ENCODE measurements at regions not wholly inside any gene's neighbourhood (a gene's known extent, or its start where the extent isn't known, plus 50 kb on each side); places are given as distances from the start of the nearest gene placed in this dataset.

- no peaks in the 10 kb centered on the region for H3K36me3 Mint-ChIP-seq
- intact Hi-C loops (cut with micrococcal nuclease): no loop called here
- CTCF ChIA-PET: no interaction called here
- no peak overlapping the region for H3K4me3 Mint-ChIP-seq
- Histone ChIP-seq H3K27me3 (ENCODE audit: control insufficient read depth in 2 of 2, insufficient read depth in 2 of 2, low read length in 2 of 2) (no peaks in the 10 kb centered on the region), H3K4me1 (ENCODE audit: control insufficient read depth in 2 of 2, insufficient read depth in 2 of 2, low read length in 2 of 2) (no peaks in the 10 kb centered on the region), H3K36me3 (ENCODE audit: control insufficient read depth in 2 of 3, insufficient read depth in 3 of 3, low read length in 3 of 3) (no peaks in the 10 kb centered on the region), H3K9me3 (ENCODE audit: control insufficient read depth in 2 of 3, low read length in 3 of 3) (no peaks in the 10 kb centered on the region), H3K4me3 (ENCODE audit: low read length) (no peak overlapping the region), H3K27ac (ENCODE audit: low read depth, low read length) (no peak overlapping the region)
- no peaks in the 10 kb centered on the region for H3K4me1 Mint-ChIP-seq
- POLR2A ChIA-PET: no interaction called here
- H3K27ac Mint-ChIP-seq: no peak overlapping the region
- DNase-seq (no peak), ATAC-seq (no peak)
- H3K9me3 Mint-ChIP-seq: peaks cover 0 to 9% (median 0%) of the 10 kb centered on the region in 11 donors
- no peaks in the 10 kb centered on the region for H3K27me3 Mint-ChIP-seq
Observed at GRCh38 chr7:49433794-49434193, 339.6 kb upstream of the VWC2 start.

GRCh38 chr7:49434846-49435245, 338.6 kb upstream of the VWC2 start:
- Mint-ChIP-seq H3K36me3 (no peaks in the 10 kb centered on the region), H3K4me1 (no peaks in the 10 kb centered on the region), H3K27me3 (no peaks in the 10 kb centered on the region), H3K27ac (no peak overlapping the region), H3K4me3 (no peak overlapping the region), H3K9me3 (peaks cover 0 to 9% (median 0%) of the 10 kb centered on the region in 11 donors)
- H3K36me3 ChIP-seq (ENCODE audit: control insufficient read depth in 2 of 3, insufficient read depth in 3 of 3, low read length in 3 of 3): no peaks in the 10 kb centered on the region
- no peak for DNase-seq
- H3K4me3 ChIP-seq (ENCODE audit: low read length): no peak overlapping the region
- H3K9me3 ChIP-seq (ENCODE audit: control insufficient read depth in 2 of 3, low read length in 3 of 3): no peaks in the 10 kb centered on the region
- intact Hi-C loops (cut with micrococcal nuclease): no loop called here
- POLR2A ChIA-PET: no interaction called here
- H3K27ac ChIP-seq (ENCODE audit: low read depth, low read length): no peak overlapping the region
- CTCF ChIA-PET: no interaction called here
- ATAC-seq: no peak
- no peaks in the 10 kb centered on the region for H3K27me3 ChIP-seq (ENCODE audit: control insufficient read depth in 2 of 2, insufficient read depth in 2 of 2, low read length in 2 of 2)
- H3K4me1 ChIP-seq (ENCODE audit: control insufficient read depth in 2 of 2, insufficient read depth in 2 of 2, low read length in 2 of 2): no peaks in the 10 kb centered on the region

- POLR2A ChIA-PET: no interaction called here
- H3K27me3 Mint-ChIP-seq: no peaks in the 10 kb centered on the region
- Histone ChIP-seq H3K4me1 (ENCODE audit: control insufficient read depth in 2 of 2, insufficient read depth in 2 of 2, low read length in 2 of 2) (no peaks in the 10 kb centered on the region), H3K4me3 (ENCODE audit: low read length) (no peak overlapping the region), H3K9me3 (ENCODE audit: control insufficient read depth in 2 of 3, low read length in 3 of 3) (no peaks in the 10 kb centered on the region), H3K27me3 (ENCODE audit: control insufficient read depth in 2 of 2, insufficient read depth in 2 of 2, low read length in 2 of 2) (no peaks in the 10 kb centered on the region), H3K27ac (ENCODE audit: low read depth, low read length) (no peak overlapping the region), H3K36me3 (ENCODE audit: control insufficient read depth in 2 of 3, insufficient read depth in 3 of 3, low read length in 3 of 3) (no peaks in the 10 kb centered on the region)
- intact Hi-C loops (cut with micrococcal nuclease): no loop called here
- DNase-seq: no peak
- peak; percentile 38 for ATAC-seq
- H3K36me3 Mint-ChIP-seq: no peaks in the 10 kb centered on the region
- H3K4me1 Mint-ChIP-seq: no peaks in the 10 kb centered on the region
- no peak overlapping the region for H3K4me3 Mint-ChIP-seq
- H3K27ac Mint-ChIP-seq: no peak overlapping the region
- CTCF ChIA-PET: no interaction called here
- H3K9me3 Mint-ChIP-seq: peaks cover 0 to 5% (median 0%) of the 10 kb centered on the region in 11 donors
Observed at GRCh38 chr7:49438281-49438680, 335.2 kb upstream of the VWC2 start.

GRCh38 chr7:49443515-49443914, 329.9 kb upstream of the VWC2 start:
- H3K9me3 Mint-ChIP-seq: peaks cover 0 to 6% (median 0%) of the 10 kb centered on the region in 11 donors
- ATAC-seq: no peak
- no peaks in the 10 kb centered on the region for H3K4me1 ChIP-seq (ENCODE audit: control insufficient read depth in 2 of 2, insufficient read depth in 2 of 2, low read length in 2 of 2)
- H3K27ac Mint-ChIP-seq: no peak overlapping the region
- intact Hi-C loops (cut with micrococcal nuclease): no loop called here
- H3K27me3 ChIP-seq (ENCODE audit: control insufficient read depth in 2 of 2, insufficient read depth in 2 of 2, low read length in 2 of 2): no peaks in the 10 kb centered on the region
- H3K4me1 Mint-ChIP-seq: no peaks in the 10 kb centered on the region
- H3K27ac ChIP-seq (ENCODE audit: low read depth, low read length): no peak overlapping the region
- no peaks in the 10 kb centered on the region for H3K36me3 Mint-ChIP-seq
- H3K27me3 Mint-ChIP-seq: no peaks in the 10 kb centered on the region
- DNase-seq: no peak
- H3K4me3 ChIP-seq (ENCODE audit: low read length): no peak overlapping the region
- ChIA-PET CTCF (no interaction called here), POLR2A (no interaction called here)
- H3K9me3 ChIP-seq (ENCODE audit: control insufficient read depth in 2 of 3, low read length in 3 of 3): no peaks in the 10 kb centered on the region
- H3K4me3 Mint-ChIP-seq: no peak overlapping the region
- H3K36me3 ChIP-seq (ENCODE audit: control insufficient read depth in 2 of 3, insufficient read depth in 3 of 3, low read length in 3 of 3): no peaks in the 10 kb centered on the region

GRCh38 chr7:49453486-49453885, 320.0 kb upstream of the VWC2 start:
- POLR2A ChIA-PET: no interaction called here
- H3K9me3 ChIP-seq (ENCODE audit: control insufficient read depth in 2 of 3, low read length in 3 of 3): no peaks in the 10 kb centered on the region
- H3K36me3 Mint-ChIP-seq: peaks cover 0 to 4% (median 0%) of the 10 kb centered on the region in 5 donors

GRCh38 chr7:49479441-49479840, 294.0 kb upstream of the VWC2 start:
- Mint-ChIP-seq H3K4me1 (peaks cover 0 to 2% (median 0%) of the 10 kb centered on the region in 7 donors), H3K36me3 (no peaks in the 10 kb centered on the region), H3K9me3 (peaks cover 0 to 16% (median 2%) of the 10 kb centered on the region in 11 donors), H3K27ac (no peak overlapping the region), H3K4me3 (no peak overlapping the region), H3K27me3 (no peaks in the 10 kb centered on the region)
- Histone ChIP-seq H3K4me3 (ENCODE audit: low read length) (no peak overlapping the region), H3K4me1 (ENCODE audit: control insufficient read depth in 2 of 2, insufficient read depth in 2 of 2, low read length in 2 of 2) (no peaks in the 10 kb centered on the region), H3K9me3 (ENCODE audit: control insufficient read depth in 2 of 3, low read length in 3 of 3) (no peaks in the 10 kb centered on the region), H3K27me3 (ENCODE audit: control insufficient read depth in 2 of 2, insufficient read depth in 2 of 2, low read length in 2 of 2) (no peaks in the 10 kb centered on the region), H3K36me3 (ENCODE audit: control insufficient read depth in 2 of 3, insufficient read depth in 3 of 3, low read length in 3 of 3) (no peaks in the 10 kb centered on the region), H3K27ac (ENCODE audit: low read depth, low read length) (no peak overlapping the region)
- POLR2A ChIA-PET: no interaction called here
- no peak for DNase-seq
- intact Hi-C loops (cut with micrococcal nuclease): no loop called here
- no peak for ATAC-seq
- CTCF ChIA-PET: no interaction called here

More at GRCh38 chr7:49453486-49453885, 320.0 kb upstream of the VWC2 start:
- Histone ChIP-seq H3K27ac (ENCODE audit: low read depth, low read length) (no peak overlapping the region), H3K4me1 (ENCODE audit: control insufficient read depth in 2 of 2, insufficient read depth in 2 of 2, low read length in 2 of 2) (no peaks in the 10 kb centered on the region), H3K4me3 (ENCODE audit: low read length) (no peak overlapping the region), H3K36me3 (ENCODE audit: control insufficient read depth in 2 of 3, insufficient read depth in 3 of 3, low read length in 3 of 3) (no peaks in the 10 kb centered on the region), H3K27me3 (ENCODE audit: control insufficient read depth in 2 of 2, insufficient read depth in 2 of 2, low read length in 2 of 2) (no peaks in the 10 kb centered on the region)
- ATAC-seq (no peak), DNase-seq (no peak)
- intact Hi-C loops (cut with micrococcal nuclease): no loop called here
- Mint-ChIP-seq H3K27me3 (peaks cover 0 to 3% (median 0%) of the 10 kb centered on the region in 5 donors), H3K9me3 (peaks cover 0 to 9% (median 5%) of the 10 kb centered on the region in 11 donors), H3K4me1 (no peaks in the 10 kb centered on the region), H3K4me3 (no peak overlapping the region), H3K27ac (no peak overlapping the region)
- CTCF ChIA-PET: no interaction called here

GRCh38 chr7:49479936-49480544, 293.4 kb upstream of the VWC2 start:
- peaks cover 0 to 2% (median 0%) of the 10 kb centered on the region in 7 donors for H3K4me1 Mint-ChIP-seq
- POLR2A ChIA-PET: no interaction called here
- no peaks in the 10 kb centered on the region for H3K27me3 ChIP-seq (ENCODE audit: control insufficient read depth in 2 of 2, insufficient read depth in 2 of 2, low read length in 2 of 2)
- CTCF ChIA-PET: no interaction called here
- no peak overlapping the region for H3K27ac ChIP-seq (ENCODE audit: low read depth, low read length)
- peaks cover 0 to 13% (median 2%) of the 10 kb centered on the region in 11 donors for H3K9me3 Mint-ChIP-seq
- H3K9me3 ChIP-seq (ENCODE audit: control insufficient read depth in 2 of 3, low read length in 3 of 3): no peaks in the 10 kb centered on the region
- H3K4me1 ChIP-seq (ENCODE audit: control insufficient read depth in 2 of 2, insufficient read depth in 2 of 2, low read length in 2 of 2): no peaks in the 10 kb centered on the region
- no peaks in the 10 kb centered on the region for H3K27me3 Mint-ChIP-seq
- H3K36me3 ChIP-seq (ENCODE audit: control insufficient read depth in 2 of 3, insufficient read depth in 3 of 3, low read length in 3 of 3): no peaks in the 10 kb centered on the region
- intact Hi-C loops (cut with micrococcal nuclease): no loop called here
- DNase-seq: no peak
- no peaks in the 10 kb centered on the region for H3K36me3 Mint-ChIP-seq
- no peak overlapping the region for H3K4me3 Mint-ChIP-seq
- no peak overlapping the region for H3K4me3 ChIP-seq (ENCODE audit: low read length)
- H3K27ac Mint-ChIP-seq: no peak overlapping the region
- ATAC-seq: no peak
